Keratinocyte (primary cell): ENCODE measurements at regions not wholly inside any gene's neighbourhood (a gene's known extent, or its start where the extent isn't known, plus 50 kb on each side); places are given as distances from the start of the nearest gene placed in this dataset.

Experiments
- CTCF ChIP-seq, 3 experiments: IDR thresholded peaks in 1 of 3; conservative IDR thresholded peaks in 1 of 3; optimal IDR thresholded peaks in 1 of 3; 2 replicates in 2 of 3; 3 replicates in 1 of 3; pipeline versions ENCODE3 to v1.5.1; 2011; ENCODE audit warnings: low read length in 3 of 3, mild to moderate bottlenecking in 3 of 3, moderate library complexity in 2 of 3, control low read depth in 1 of 3, inconsistent platforms in 1 of 3; ENCODE audit not compliant: insufficient read depth in 2 of 3; ENCODE audit errors: extremely low read depth in 1 of 3
- EZH2 ChIP-seq: IDR thresholded peaks from one replicate; pipeline ENCODE4 v1.6.1; 2012; ENCODE audit warnings: inconsistent platforms, mild to moderate bottlenecking, low read length, moderate library complexity

GRCh38 chr1:57911427-57911826 lies 487.6 kb upstream of the DAB1 start:
- TF ChIP-seq CTCF (optimal IDR thresholded peaks at IDR 0.05 in 1 of 3, IDR thresholded peaks at IDR 0.05 in 1 of 3, conservative IDR thresholded peaks at IDR 0.05 in 1 of 3; ENCODE audit: extremely low read depth in 1 of 3, insufficient read depth in 2 of 3, low read length in 3 of 3) (no peak), EZH2 (no peak)
